DND-41 (cell line): ENCODE measurements at regions not wholly inside any gene's neighbourhood (a gene's known extent, or its start where the extent isn't known, plus 50 kb on each side); places are given as distances from the start of the nearest gene placed in this dataset.

Source experiments
- ATAC-seq: fragments of 200-7000 bp; cut with Tn5 transposase; 3 replicates; pipeline ENCODE4 v1.9.1; 2021; ENCODE audit warnings: low read depth; ENCODE audit not compliant: insufficient read depth
- DNase-seq: peaks from one replicate; pipeline ENCODE4 v3.0.0-alpha.2; 2020
- H2AFZ ChIP-seq: 2 replicates; pipeline ENCODE4 v1.6.0; 2012; ENCODE audit warnings: low read depth, low read length
- H3K27ac ChIP-seq: 2 replicates; pipeline ENCODE4 v1.5.1; 2012; ENCODE audit warnings: low read length, inconsistent platforms
- H3K27me3 ChIP-seq: fragments of 200-600 bp; sonication (generic); 2 replicates; pipeline ENCODE4 v1.6.0; 2012; ENCODE audit warnings: low read length, mild to moderate bottlenecking, inconsistent platforms; ENCODE audit not compliant: insufficient read depth, poor library complexity
- H3K36me3 ChIP-seq: 2 replicates; pipeline ENCODE4 v1.5.1; 2012; ENCODE audit warnings: low read length, inconsistent platforms; ENCODE audit not compliant: insufficient read depth
- H3K4me1 ChIP-seq: 2 replicates; pipeline ENCODE4 v1.5.1; 2012; ENCODE audit warnings: mild to moderate bottlenecking, low read length; ENCODE audit not compliant: insufficient read depth
- H3K4me2 ChIP-seq: 2 replicates; pipeline ENCODE4 v1.6.0; 2012; ENCODE audit warnings: mild to moderate bottlenecking, moderate library complexity, low read length, inconsistent platforms; ENCODE audit not compliant: insufficient read depth
- H3K4me3 ChIP-seq, 2 experiments: fragments of 200-600 bp in 1 of 2; shearing (Covaris generic) in 1 of 2; 2 replicates each; pipeline ENCODE4 v1.5.1; 2012 to 2016; ENCODE audit warnings: inconsistent platforms in 2 of 2, low read length in 2 of 2, mild to moderate bottlenecking in 2 of 2, low read depth in 1 of 2, moderate library complexity in 1 of 2
- H3K79me2 ChIP-seq: 2 replicates; pipeline ENCODE4 v1.6.0; 2012; ENCODE audit warnings: low read length, inconsistent platforms; ENCODE audit not compliant: insufficient read depth
- H3K9ac ChIP-seq: 2 replicates; pipeline ENCODE4 v1.6.0; 2012; ENCODE audit warnings: low read depth, mild to moderate bottlenecking, inconsistent platforms, low read length, moderate library complexity
- H3K9me3 ChIP-seq: 2 replicates; pipeline ENCODE4 v1.5.1; 2012; ENCODE audit warnings: low read length, moderate library complexity, mild to moderate bottlenecking, inconsistent platforms; ENCODE audit not compliant: insufficient read depth, severe bottlenecking
- H4K20me1 ChIP-seq: 2 replicates; pipeline ENCODE4 v1.6.0; 2012; ENCODE audit warnings: low read length; ENCODE audit not compliant: insufficient read depth
- CTCF ChIP-seq: IDR thresholded peaks from 2 replicates; pipeline ENCODE4 v1.5.1; 2012; ENCODE audit warnings: borderline replicate concordance, low read length, moderate library complexity, mild to moderate bottlenecking; ENCODE audit not compliant: poor library complexity, severe bottlenecking; ENCODE audit errors: extremely low read depth
- EZH2 ChIP-seq: IDR thresholded peaks from 3 replicates; pipeline ENCODE4 v1.6.1; 2012; ENCODE audit warnings: borderline replicate concordance, low read depth, mild to moderate bottlenecking, moderate library complexity, low read length, inconsistent platforms; ENCODE audit not compliant: severe bottlenecking

- DNase-seq = no peak
- Histone ChIP-seq H3K9me3 (no peaks in the 10 kb centered on the region), H3K4me3 (no peak overlapping the region), H3K9ac (no peak overlapping the region), H4K20me1 (no peaks in the 10 kb centered on the region), H3K79me2 (no peaks in the 10 kb centered on the region), H2AFZ (no peak overlapping the region), H3K4me1 (no peaks in the 10 kb centered on the region), H3K27me3 (no peaks in the 10 kb centered on the region), H3K27ac (no peak overlapping the region), H3K4me2 (no peak overlapping the region), H3K36me3 (no peaks in the 10 kb centered on the region)
- TF ChIP-seq CTCF (no peak), EZH2 (no peak)
- no peak for ATAC-seq
Measured at GRCh38 chr6:100952006-100952405, 70.9 kb upstream of the ASCC3 start.

- Histone ChIP-seq H3K36me3 (no peaks in the 10 kb centered on the region), H3K27ac (no peak overlapping the region), H3K79me2 (no peaks in the 10 kb centered on the region), H4K20me1 (no peaks in the 10 kb centered on the region), H3K4me3 (no peak overlapping the region), H3K9me3 (no peaks in the 10 kb centered on the region), H3K4me1 (no peaks in the 10 kb centered on the region), H3K4me2 (no peak overlapping the region), H3K27me3 (no peaks in the 10 kb centered on the region), H3K9ac (no peak overlapping the region), H2AFZ (no peak overlapping the region)
- ATAC-seq = no peak
- TF ChIP-seq CTCF (no peak), EZH2 (no peak)
- no peak for DNase-seq
Measured at GRCh38 chr6:100959280-100959679, 78.2 kb upstream of the ASCC3 start.

- no peak overlapping the region for H3K4me3 ChIP-seq
- H3K4me2 ChIP-seq = no peak overlapping the region
- no peaks in the 10 kb centered on the region for H4K20me1 ChIP-seq
- H3K9me3 ChIP-seq = no peaks in the 10 kb centered on the region
- no peak for ATAC-seq
- H3K27me3 ChIP-seq = no peaks in the 10 kb centered on the region
- H3K79me2 ChIP-seq = no peaks in the 10 kb centered on the region
- H3K4me1 ChIP-seq = no peaks in the 10 kb centered on the region
- no peak overlapping the region for H3K9ac ChIP-seq
- H3K36me3 ChIP-seq = no peaks in the 10 kb centered on the region
- no peak for TF ChIP-seq EZH2
- no peak for TF ChIP-seq CTCF
- H2AFZ ChIP-seq = no peak overlapping the region
- no peak for DNase-seq
- H3K27ac ChIP-seq = no peak overlapping the region
Measured at GRCh38 chr6:100962466-100962865, 81.3 kb upstream of the ASCC3 start.

- Histone ChIP-seq H3K27me3 (no peaks in the 10 kb centered on the region), H3K36me3 (no peaks in the 10 kb centered on the region), H2AFZ (no peak overlapping the region), H3K9me3 (no peaks in the 10 kb centered on the region), H3K79me2 (no peaks in the 10 kb centered on the region), H3K4me2 (no peak overlapping the region), H3K27ac (no peak overlapping the region), H4K20me1 (no peaks in the 10 kb centered on the region), H3K4me3 (no peak overlapping the region), H3K4me1 (no peaks in the 10 kb centered on the region), H3K9ac (no peak overlapping the region)
- TF ChIP-seq CTCF (no peak), EZH2 (no peak)
- no peak for ATAC-seq
- DNase-seq = no peak
Measured at GRCh38 chr6:100965067-100965466, 83.9 kb upstream of the ASCC3 start.
